ENCODE measurements at regions not wholly inside any gene's neighbourhood (a gene's known extent, or its start where the extent isn't known, plus 50 kb on each side); places are given as distances from the start of the nearest gene placed in this dataset.

GRCh38 chr4:184933311-184933710, 85.0 kb upstream of the HELT start:
- no peak for TF ChIP-seq POLR2A (IDR thresholded peaks at IDR 0.05; ENCODE audit: low read depth, low read length)
- no peak for TF ChIP-seq POLR2AphosphoS5 (IDR thresholded peaks at IDR 0.05; ENCODE audit: low read depth, low read length)

Measured in GM12892 (cell line).